NOMO-1 treated with dmso at 0.1 percent for 144 hours (cell line): ENCODE measurements at regions not wholly inside any gene's neighbourhood (a gene's known extent, or its start where the extent isn't known, plus 50 kb on each side); places are given as distances from the start of the nearest gene placed in this dataset.
"Not testable (repeated sequence)": the region's sequence is repeated elsewhere in the genome, so short reads cannot be mapped to it uniquely, and the experiment has no call there.

Experiments used
- DNase-seq: peaks from one replicate; lab custom pipeline; 2025; ENCODE audit not compliant: unreplicated experiment; lab: John Stamatoyannopoulos, UW

GRCh38 chr1:78292361-78292760 lies 198.4 kb upstream of the PTGFR start:
- no peak for DNase-seq

GRCh38 chr1:78297836-78298235 lies 192.9 kb upstream of the PTGFR start:
- DNase-seq: no peak

GRCh38 chr1:78298349-78298748 lies 192.4 kb upstream of the PTGFR start:
- DNase-seq: no peak

GRCh38 chr1:78301141-78301540 lies 189.6 kb upstream of the PTGFR start:
- no peak for DNase-seq

- no peak for DNase-seq
These were observed 187.2 kb upstream of the PTGFR start for GRCh38 chr1:78303620-78304019.

GRCh38 chr1:78304341-78304740 lies 186.4 kb upstream of the PTGFR start:
- DNase-seq: no peak

- no peak for DNase-seq
These were observed 186.0 kb upstream of the PTGFR start for GRCh38 chr1:78304761-78305160.

- not testable (repeated sequence) for DNase-seq
These were observed 180.5 kb upstream of the PTGFR start for GRCh38 chr1:78310261-78310660.

GRCh38 chr1:78318011-78318410 lies 172.8 kb upstream of the PTGFR start:
- DNase-seq: no peak

- no peak for DNase-seq
These were observed 171.2 kb upstream of the PTGFR start for GRCh38 chr1:78319603-78320002.

- DNase-seq: no peak
These were observed 167.7 kb upstream of the PTGFR start for GRCh38 chr1:78322928-78323680.

GRCh38 chr1:78325293-78325692 lies 165.5 kb upstream of the PTGFR start:
- no peak for DNase-seq

GRCh38 chr1:78329475-78329874 lies 161.3 kb upstream of the PTGFR start:
- no peak for DNase-seq

- DNase-seq: no peak
These were observed 159.0 kb upstream of the PTGFR start for GRCh38 chr1:78331799-78332198.

GRCh38 chr1:78333502-78333901 lies 157.3 kb upstream of the PTGFR start:
- no peak for DNase-seq

GRCh38 chr1:78334114-78334513 lies 156.7 kb upstream of the PTGFR start:
- no peak for DNase-seq

GRCh38 chr1:78334952-78335351 lies 155.8 kb upstream of the PTGFR start:
- no peak for DNase-seq

GRCh38 chr1:78336751-78337150 lies 154.0 kb upstream of the PTGFR start:
- not testable (repeated sequence) for DNase-seq

GRCh38 chr1:78339490-78339889 lies 151.3 kb upstream of the PTGFR start:
- no peak for DNase-seq

- DNase-seq: no peak
These were observed 150.8 kb upstream of the PTGFR start for GRCh38 chr1:78340006-78340405.

GRCh38 chr1:78348496-78349284 lies 142.1 kb upstream of the PTGFR start:
- DNase-seq: no peak

GRCh38 chr1:78351551-78352216 lies 139.1 kb upstream of the PTGFR start:
- no peak for DNase-seq
